ENCODE measurements at regions not wholly inside any gene's neighbourhood (a gene's known extent, or its start where the extent isn't known, plus 50 kb on each side); places are given as distances from the start of the nearest gene placed in this dataset.

DNA sequence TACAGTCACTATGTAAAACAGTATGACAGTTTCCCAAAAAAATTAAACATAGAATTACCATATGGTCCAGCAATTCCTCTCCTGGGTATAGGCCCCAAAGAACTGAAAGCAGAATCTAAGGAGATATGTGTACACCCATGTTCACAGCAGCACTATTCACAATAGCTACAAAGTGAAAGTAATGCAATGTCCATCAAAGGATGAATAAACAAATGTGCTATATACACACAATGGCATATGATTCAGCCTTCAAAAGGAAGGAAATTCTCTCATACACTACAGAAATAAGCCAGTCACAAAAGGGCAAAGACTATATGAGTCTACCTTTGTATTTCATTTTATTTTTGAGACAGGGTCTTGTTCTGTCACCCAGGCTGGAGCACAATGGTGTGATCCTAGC, 120.4 kb downstream of the TOMM20 start:
- no peak for DNase-seq
- H3K27me3 ChIP-seq, result no peaks in the 10 kb centered on the region
- no peak for TF ChIP-seq POLR2A (IDR thresholded peaks at IDR 0.05)
- TF ChIP-seq, protein P1, sequence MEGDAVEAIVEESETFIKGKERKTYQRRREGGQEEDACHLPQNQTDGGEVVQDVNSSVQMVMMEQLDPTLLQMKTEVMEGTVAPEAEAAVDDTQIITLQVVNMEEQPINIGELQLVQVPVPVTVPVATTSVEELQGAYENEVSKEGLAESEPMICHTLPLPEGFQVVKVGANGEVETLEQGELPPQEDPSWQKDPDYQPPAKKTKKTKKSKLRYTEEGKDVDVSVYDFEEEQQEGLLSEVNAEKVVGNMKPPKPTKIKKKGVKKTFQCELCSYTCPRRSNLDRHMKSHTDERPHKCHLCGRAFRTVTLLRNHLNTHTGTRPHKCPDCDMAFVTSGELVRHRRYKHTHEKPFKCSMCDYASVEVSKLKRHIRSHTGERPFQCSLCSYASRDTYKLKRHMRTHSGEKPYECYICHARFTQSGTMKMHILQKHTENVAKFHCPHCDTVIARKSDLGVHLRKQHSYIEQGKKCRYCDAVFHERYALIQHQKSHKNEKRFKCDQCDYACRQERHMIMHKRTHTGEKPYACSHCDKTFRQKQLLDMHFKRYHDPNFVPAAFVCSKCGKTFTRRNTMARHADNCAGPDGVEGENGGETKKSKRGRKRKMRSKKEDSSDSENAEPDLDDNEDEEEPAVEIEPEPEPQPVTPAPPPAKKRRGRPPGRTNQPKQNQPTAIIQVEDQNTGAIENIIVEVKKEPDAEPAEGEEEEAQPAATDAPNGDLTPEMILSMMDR (IDR thresholded peaks at IDR 0.05), result no peak
- H3K4me1 ChIP-seq, result peaks cover 0 to 11% (median 5%) of the 10 kb centered on the region in 4 donors
- H3K27ac ChIP-seq, result no peak overlapping the region
- H3K36me3 ChIP-seq, result no peaks in the 10 kb centered on the region
- H3K4me3 ChIP-seq, result no peak overlapping the region
- H3K9me3 ChIP-seq, result no peaks in the 10 kb centered on the region

GRCh38 chr1:235006816-235007215, 121.8 kb downstream of the TOMM20 start:
- no peaks in the 10 kb centered on the region for H3K27me3 ChIP-seq
- TF ChIP-seq, protein P1 (IDR thresholded peaks at IDR 0.05), result no peak
- no peak for TF ChIP-seq POLR2A (IDR thresholded peaks at IDR 0.05)
- no peaks in the 10 kb centered on the region for H3K9me3 ChIP-seq
- peak in 1 of 3 donors; percentile 6 for DNase-seq
- no peak overlapping the region for H3K4me3 ChIP-seq
- H3K27ac ChIP-seq, result no peak overlapping the region
- peaks cover 0 to 6% (median 3%) of the 10 kb centered on the region in 4 donors for H3K4me1 ChIP-seq
- H3K36me3 ChIP-seq, result no peaks in the 10 kb centered on the region

DNA sequence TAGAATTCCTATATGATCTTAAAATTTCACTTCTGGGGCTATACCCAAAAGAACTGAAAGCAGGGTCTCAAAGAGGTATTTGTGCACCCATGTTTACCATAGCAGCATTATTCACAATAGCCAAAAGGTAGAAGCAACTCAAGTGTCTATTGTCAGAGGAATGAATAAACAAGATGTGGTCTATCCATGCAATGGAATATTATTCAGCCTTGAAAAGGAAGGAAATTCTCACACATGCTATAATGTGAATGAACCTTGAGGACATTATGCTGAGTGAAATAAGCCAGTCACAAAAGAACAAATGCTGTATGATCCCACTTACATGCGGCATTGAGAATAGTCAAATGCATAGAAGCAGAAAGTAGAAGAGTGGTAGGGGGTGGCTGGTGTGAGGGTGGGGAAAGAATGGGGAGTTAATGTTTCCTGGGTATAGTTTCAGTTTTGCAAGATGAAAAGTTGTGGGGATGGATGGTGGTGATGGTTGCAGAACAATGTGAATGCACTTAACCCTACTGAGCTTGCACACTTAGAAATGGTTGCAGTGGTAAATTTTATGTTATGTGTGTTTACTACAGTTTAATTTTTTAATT, 122.4 kb downstream of the TOMM20 start:
- no peaks in the 10 kb centered on the region for H3K9me3 ChIP-seq
- H3K4me3 ChIP-seq, result no peak overlapping the region
- DNase-seq, result peak in 1 of 3 donors; percentile 6
- H3K27me3 ChIP-seq, result no peaks in the 10 kb centered on the region
- TF ChIP-seq, protein P1 (IDR thresholded peaks at IDR 0.05), result no peak
- TF ChIP-seq POLR2A (IDR thresholded peaks at IDR 0.05), result no peak
- H3K4me1 ChIP-seq, result peaks cover 0 to 3% (median 1%) of the 10 kb centered on the region in 4 donors
- H3K27ac ChIP-seq, result no peak overlapping the region
- no peaks in the 10 kb centered on the region for H3K36me3 ChIP-seq

DNA sequence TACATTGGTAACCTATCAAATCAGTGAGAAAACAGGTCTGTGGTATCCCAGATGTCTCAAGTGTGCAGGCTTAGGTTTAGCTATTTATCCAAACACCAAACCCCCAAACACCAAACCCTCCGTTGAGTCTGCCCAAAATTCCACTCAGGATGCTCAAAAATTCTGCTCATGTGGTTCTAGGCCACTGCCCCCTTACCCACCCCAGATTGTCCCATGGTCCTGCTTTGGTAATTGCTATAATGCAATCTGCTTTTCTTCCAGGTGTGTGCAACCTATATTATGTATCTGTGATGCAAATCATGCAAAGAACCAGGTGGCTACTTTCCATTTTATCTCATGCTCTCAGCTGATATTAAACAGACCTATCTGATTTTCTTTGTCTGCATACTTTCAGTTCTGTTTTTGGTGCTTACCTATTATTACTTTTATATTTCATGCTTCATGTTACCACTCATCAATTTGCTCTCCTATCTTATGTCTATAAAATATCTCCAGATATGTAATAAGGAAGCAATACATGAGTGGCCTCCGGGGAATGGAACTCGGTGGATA, 123.7 kb downstream of the TOMM20 start:
- no peaks in the 10 kb centered on the region for H3K36me3 ChIP-seq
- H3K27ac ChIP-seq, result peak overlapping the region in 1 of 4 donors; percentile 11
- H3K27me3 ChIP-seq, result no peaks in the 10 kb centered on the region
- no peaks in the 10 kb centered on the region for H3K9me3 ChIP-seq
- no peaks in the 10 kb centered on the region for H3K4me1 ChIP-seq
- TF ChIP-seq, protein P1 (IDR thresholded peaks at IDR 0.05), result no peak
- TF ChIP-seq POLR2A (IDR thresholded peaks at IDR 0.05), result no peak
- DNase-seq, result peak in 1 of 3 donors; percentile 39
- H3K4me3 ChIP-seq, result no peak overlapping the region

GRCh38 chr1:235004276-235004675, 124.4 kb downstream of the TOMM20 start:
- TF ChIP-seq, protein P1 (IDR thresholded peaks at IDR 0.05), result no peak
- no peak for TF ChIP-seq POLR2A (IDR thresholded peaks at IDR 0.05)
- H3K4me3 ChIP-seq, result no peak overlapping the region
- peak overlapping the region in 1 of 4 donors; percentile 11 for H3K27ac ChIP-seq
- H3K27me3 ChIP-seq, result no peaks in the 10 kb centered on the region
- no peaks in the 10 kb centered on the region for H3K9me3 ChIP-seq
- no peak for DNase-seq
- no peaks in the 10 kb centered on the region for H3K36me3 ChIP-seq
- H3K4me1 ChIP-seq, result peaks cover 0 to 2% (median 0%) of the 10 kb centered on the region in 4 donors
